Choroid plexus epithelial cell (primary cell): ENCODE measurements at regions not wholly inside any gene's neighbourhood (a gene's known extent, or its start where the extent isn't known, plus 50 kb on each side); places are given as distances from the start of the nearest gene placed in this dataset.

Experiments used
- DNase-seq: peaks from one replicate; pipeline ENCODE4 v3.0.0-alpha.2; 2010; ENCODE audit warnings: low read depth
- H3K4me3 ChIP-seq: 2 replicates; pipeline ENCODE4 v1.5.1; 2011; ENCODE audit warnings: low read depth, mild to moderate bottlenecking, control low read depth, low read length, moderate library complexity
- TF ChIP-seq, protein P1 (sequence below): conservative IDR thresholded peaks from 2 replicates; pipeline ENCODE4 v1.5.1; 2011; ENCODE audit warnings: low read depth, mild to moderate bottlenecking, control low read depth, inconsistent platforms, low read length, moderate library complexity

DNA sequence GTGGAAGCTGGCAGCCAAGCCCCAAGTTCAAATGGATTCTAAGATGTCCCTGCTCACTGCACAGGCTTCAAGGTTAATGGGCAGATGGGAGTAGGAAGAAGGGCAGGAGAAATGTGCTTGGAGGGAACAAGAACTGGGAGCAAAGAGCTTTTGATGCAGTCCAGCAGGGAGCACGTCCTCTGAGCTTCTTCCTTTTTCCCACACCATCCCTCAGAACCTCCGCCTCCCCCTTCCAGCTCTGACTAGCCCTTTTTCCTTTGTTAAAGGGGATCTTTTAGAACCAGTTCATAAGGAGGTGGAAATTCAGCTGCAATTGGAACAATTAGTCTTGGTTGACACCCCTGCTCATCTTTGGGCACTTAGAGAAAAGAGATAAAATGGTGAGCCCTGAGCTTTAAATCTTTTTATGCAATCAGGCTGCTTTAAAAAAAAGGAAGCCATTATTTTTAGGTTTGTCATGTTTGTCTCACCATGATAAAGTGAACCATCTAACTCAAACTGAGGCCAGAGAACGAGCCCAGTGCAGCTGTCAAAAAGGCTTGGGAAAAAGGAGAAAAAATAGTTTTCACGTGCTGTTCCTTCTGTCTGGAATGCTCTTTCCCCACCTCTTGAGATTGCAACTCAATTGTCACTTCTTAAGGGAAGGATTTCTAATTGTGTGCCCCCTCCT is 135.8 kb upstream of the IL1RAPL2 start:
- no peak overlapping the region for H3K4me3 ChIP-seq
- TF ChIP-seq, protein P1, sequence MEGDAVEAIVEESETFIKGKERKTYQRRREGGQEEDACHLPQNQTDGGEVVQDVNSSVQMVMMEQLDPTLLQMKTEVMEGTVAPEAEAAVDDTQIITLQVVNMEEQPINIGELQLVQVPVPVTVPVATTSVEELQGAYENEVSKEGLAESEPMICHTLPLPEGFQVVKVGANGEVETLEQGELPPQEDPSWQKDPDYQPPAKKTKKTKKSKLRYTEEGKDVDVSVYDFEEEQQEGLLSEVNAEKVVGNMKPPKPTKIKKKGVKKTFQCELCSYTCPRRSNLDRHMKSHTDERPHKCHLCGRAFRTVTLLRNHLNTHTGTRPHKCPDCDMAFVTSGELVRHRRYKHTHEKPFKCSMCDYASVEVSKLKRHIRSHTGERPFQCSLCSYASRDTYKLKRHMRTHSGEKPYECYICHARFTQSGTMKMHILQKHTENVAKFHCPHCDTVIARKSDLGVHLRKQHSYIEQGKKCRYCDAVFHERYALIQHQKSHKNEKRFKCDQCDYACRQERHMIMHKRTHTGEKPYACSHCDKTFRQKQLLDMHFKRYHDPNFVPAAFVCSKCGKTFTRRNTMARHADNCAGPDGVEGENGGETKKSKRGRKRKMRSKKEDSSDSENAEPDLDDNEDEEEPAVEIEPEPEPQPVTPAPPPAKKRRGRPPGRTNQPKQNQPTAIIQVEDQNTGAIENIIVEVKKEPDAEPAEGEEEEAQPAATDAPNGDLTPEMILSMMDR: no peak
- DNase-seq: no peak

DNA sequence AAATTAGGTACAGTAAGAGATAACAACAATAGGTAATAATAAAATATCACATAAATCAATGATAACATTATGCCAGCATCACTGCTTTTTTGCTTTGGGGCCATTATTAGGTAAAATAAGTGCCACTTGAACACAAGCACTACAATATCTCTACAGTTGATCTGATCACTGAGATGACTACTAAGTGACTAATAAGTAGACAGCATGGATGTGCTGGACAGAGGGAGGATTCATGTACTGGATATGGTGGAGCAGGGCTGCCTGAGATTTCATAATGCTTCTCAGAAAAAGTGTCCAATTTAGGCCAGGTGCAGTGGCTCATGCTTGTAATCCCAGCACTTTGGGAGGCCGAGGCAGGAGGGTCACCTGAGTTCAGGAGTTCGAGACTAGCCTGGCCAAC is 137.8 kb upstream of the IL1RAPL2 start:
- TF ChIP-seq, protein P1: no peak
- no peak overlapping the region for H3K4me3 ChIP-seq
- no peak for DNase-seq

DNA sequence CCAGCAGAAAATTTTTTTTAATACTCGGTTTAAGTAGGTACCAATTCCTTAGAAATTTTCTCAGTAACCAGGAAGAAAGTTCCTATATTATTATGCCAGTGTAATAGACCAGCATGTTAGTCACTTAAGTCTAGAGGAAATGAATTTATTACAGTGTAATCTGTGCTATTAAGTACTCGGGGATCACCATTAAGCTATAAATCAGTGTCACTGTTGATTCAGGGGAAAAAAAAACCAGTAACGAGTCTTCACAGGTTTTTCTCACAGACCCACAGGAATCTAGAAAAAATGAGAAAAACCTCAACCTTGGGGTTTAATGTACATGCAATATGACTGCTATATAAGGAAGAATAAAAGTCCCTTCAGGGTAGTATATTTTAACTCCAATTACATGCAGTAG is 138.3 kb upstream of the IL1RAPL2 start:
- H3K4me3 ChIP-seq: no peak overlapping the region
- no peak for DNase-seq
- TF ChIP-seq, protein P1: no peak

DNA sequence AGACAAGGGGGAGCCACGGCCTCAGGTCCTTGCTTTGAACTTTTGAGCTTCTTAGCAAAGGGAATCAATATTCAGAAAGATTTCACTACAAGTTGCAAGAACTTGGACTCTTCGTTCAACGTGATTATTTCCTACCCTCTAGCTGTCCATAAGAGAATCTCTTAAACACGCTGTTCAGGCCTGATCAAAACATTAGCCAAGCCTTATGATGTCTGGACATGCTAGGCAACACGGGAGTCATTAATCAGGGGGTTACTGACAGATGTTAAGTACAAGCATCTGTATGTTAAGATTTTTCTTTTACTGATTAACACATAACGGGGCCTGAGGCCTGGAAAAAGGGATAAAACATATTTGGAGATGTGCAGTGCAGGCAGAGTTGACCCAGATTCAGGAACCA is 138.9 kb upstream of the IL1RAPL2 start:
- no peak overlapping the region for H3K4me3 ChIP-seq
- TF ChIP-seq, protein P1: no peak
- no peak for DNase-seq

DNA sequence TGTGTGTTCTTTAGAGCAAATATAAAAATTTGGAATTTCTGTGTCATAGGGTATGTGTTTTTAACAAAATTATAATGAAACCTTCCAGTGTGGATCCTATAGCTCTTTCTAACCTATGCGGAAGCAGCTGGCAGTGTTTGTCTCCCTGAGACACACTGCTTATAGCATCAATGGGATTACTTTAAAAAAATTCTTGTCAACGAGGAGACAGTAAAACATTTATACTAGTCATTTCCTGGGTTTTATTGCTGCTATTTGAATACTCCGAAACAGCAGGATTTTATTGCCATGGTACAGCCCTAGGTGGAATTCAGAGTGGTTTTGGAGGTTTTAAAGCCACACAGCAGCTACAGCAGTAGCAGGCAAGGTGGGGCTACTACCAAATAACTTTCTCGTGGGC is 145.1 kb upstream of the IL1RAPL2 start:
- H3K4me3 ChIP-seq: no peak overlapping the region
- TF ChIP-seq, protein P1: no peak

DNA sequence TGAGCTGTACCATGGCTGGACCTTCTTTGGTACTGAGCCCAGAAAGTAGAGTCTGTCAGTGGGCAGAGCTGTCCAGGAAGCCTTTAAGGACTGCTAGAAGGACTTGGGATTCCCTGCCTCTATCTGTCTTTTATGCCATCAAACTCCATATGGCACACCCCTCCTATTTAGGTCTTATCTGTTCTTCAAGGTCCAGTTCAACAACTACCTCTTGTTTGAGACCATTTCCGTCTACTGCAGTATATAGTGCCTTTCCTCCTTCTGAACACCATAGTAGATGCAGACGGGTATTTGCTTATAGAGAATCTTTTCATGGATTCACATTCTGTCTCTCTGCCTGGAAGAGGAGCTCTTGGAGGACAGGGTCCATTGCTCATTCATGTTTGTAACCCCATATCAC is 146.1 kb upstream of the IL1RAPL2 start:
- no peak for DNase-seq
- TF ChIP-seq, protein P1: no peak
- no peak overlapping the region for H3K4me3 ChIP-seq

More for the DNA sequence above, 145.1 kb upstream of the IL1RAPL2 start:
- no peak for DNase-seq

DNA sequence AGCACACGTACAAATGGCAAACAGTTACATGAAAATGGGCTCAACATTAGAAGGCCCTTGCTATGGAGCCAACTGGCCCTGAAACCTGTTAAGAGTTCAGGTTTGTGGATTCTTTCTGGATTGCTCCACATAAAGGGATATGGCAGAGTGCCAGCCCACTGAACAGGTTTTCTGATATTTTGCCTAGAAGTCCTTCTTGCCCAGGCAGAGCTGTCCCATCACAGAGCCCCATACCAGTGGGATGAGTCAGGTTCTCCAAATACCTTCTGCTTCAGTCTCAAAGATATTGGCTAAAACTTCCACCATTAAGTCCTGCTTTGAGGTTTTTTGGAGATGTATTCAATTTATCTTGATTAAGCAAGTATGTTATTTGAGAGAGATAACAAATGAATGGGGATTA is 146.8 kb upstream of the IL1RAPL2 start:
- no peak overlapping the region for H3K4me3 ChIP-seq
- TF ChIP-seq, protein P1: no peak
- peak; percentile 6 for DNase-seq
